HG03432 (cell line): ENCODE measurements at regions not wholly inside any gene's neighbourhood (a gene's known extent, or its start where the extent isn't known, plus 50 kb on each side); places are given as distances from the start of the nearest gene placed in this dataset.
"Not testable (repeated sequence)": the region's sequence is repeated elsewhere in the genome, so short reads cannot be mapped to it uniquely, and the experiment has no call there.

Source experiments
- ATAC-seq: cut with Tn5 transposase; IDR thresholded peaks from one replicate; pipeline ENCODE4 v1.9.1; 2021; ENCODE audit warnings: mild to moderate bottlenecking, moderate library complexity; ENCODE audit not compliant: unreplicated experiment

GRCh38 chrX:110511238-110511637 lies 152.6 kb downstream of the RTL9 start:
- no peak for ATAC-seq

- no peak for ATAC-seq
These were observed 153.7 kb downstream of the RTL9 start for GRCh38 chrX:110512341-110512740.

GRCh38 chrX:110514509-110514908 lies 155.9 kb downstream of the RTL9 start:
- ATAC-seq: no peak

- no peak for ATAC-seq
These were observed 160.9 kb downstream of the RTL9 start for GRCh38 chrX:110519501-110519900.

GRCh38 chrX:110519906-110520452 lies 161.3 kb downstream of the RTL9 start:
- no peak for ATAC-seq

GRCh38 chrX:110520652-110521051 lies 162.0 kb downstream of the RTL9 start:
- not testable (repeated sequence) for ATAC-seq

- no peak for ATAC-seq
These were observed 173.4 kb downstream of the RTL9 start for GRCh38 chrX:110531873-110532580.

- no peak for ATAC-seq
These were observed 173.9 kb downstream of the RTL9 start for GRCh38 chrX:110532581-110532931.

- no peak for ATAC-seq
These were observed 178.2 kb downstream of the RTL9 start for GRCh38 chrX:110536816-110537215.

GRCh38 chrX:110541266-110541665 lies 182.6 kb downstream of the RTL9 start:
- no peak for ATAC-seq

- ATAC-seq: not testable (repeated sequence)
These were observed 192.2 kb downstream of the RTL9 start for GRCh38 chrX:110550854-110551253.

GRCh38 chrX:110557864-110558263 lies 199.2 kb downstream of the RTL9 start:
- ATAC-seq: no peak

GRCh38 chrX:110558406-110558805 lies 199.8 kb downstream of the RTL9 start:
- ATAC-seq: no peak

GRCh38 chrX:110561034-110561433 lies 202.4 kb downstream of the RTL9 start:
- ATAC-seq: no peak

GRCh38 chrX:110563282-110563681 lies 204.6 kb downstream of the RTL9 start:
- no peak for ATAC-seq

- ATAC-seq: no peak
These were observed 209.8 kb downstream of the RTL9 start for GRCh38 chrX:110568441-110568840.

- no peak for ATAC-seq
These were observed 210.9 kb downstream of the RTL9 start for GRCh38 chrX:110569506-110569905.

- ATAC-seq: no peak
These were observed 217.3 kb downstream of the CHRDL1 start for GRCh38 chrX:110578270-110578669.

- no peak for ATAC-seq
These were observed 211.5 kb downstream of the CHRDL1 start for GRCh38 chrX:110584083-110584482.

GRCh38 chrX:110588164-110588563 lies 207.5 kb downstream of the CHRDL1 start:
- ATAC-seq: no peak

- ATAC-seq: no peak
These were observed 206.8 kb downstream of the CHRDL1 start for GRCh38 chrX:110588853-110589252.

- ATAC-seq: no peak
These were observed 194.8 kb downstream of the CHRDL1 start for GRCh38 chrX:110600745-110601310.

- ATAC-seq: no peak
These were observed 181.0 kb downstream of the CHRDL1 start for GRCh38 chrX:110614596-110614995.
